Upper lobe of right lung (tissue), 1 donor: ENCODE measurements at regions not wholly inside any gene's neighbourhood (a gene's known extent, or its start where the extent isn't known, plus 50 kb on each side); places are given as distances from the start of the nearest gene placed in this dataset.

Source experiments
- ATAC-seq: fragments of 200-7000 bp; cut with Tn5 transposase; one replicate; pipeline ENCODE4 v1.9.1; 2020; ENCODE audit warnings: mild to moderate bottlenecking, moderate library complexity
- DNase-seq: peaks from one replicate; pipeline ENCODE4 v3.0.0-alpha.2; 2020
- H3K27ac ChIP-seq: fragments of 200-600 bp; one replicate; pipeline ENCODE4 v1.8.0; 2022
- H3K27me3 ChIP-seq: fragments of 200-600 bp; one replicate; pipeline ENCODE4 v1.8.0; 2022; ENCODE audit warnings: mild to moderate bottlenecking
- H3K36me3 ChIP-seq: fragments of 200-600 bp; one replicate; pipeline ENCODE4 v1.8.0; 2022
- H3K4me1 ChIP-seq: fragments of 200-600 bp; one replicate; pipeline ENCODE4 v1.8.0; 2022
- H3K4me3 ChIP-seq: fragments of 200-600 bp; one replicate; pipeline ENCODE4 v1.8.0; 2022; ENCODE audit warnings: mild to moderate bottlenecking
- H3K9me3 ChIP-seq: fragments of 200-600 bp; one replicate; pipeline ENCODE4 v1.8.0; 2022
- CTCF ChIP-seq: fragments of 200-600 bp; IDR thresholded peaks from one replicate; pipeline ENCODE4 v1.8.0; 2022; ENCODE audit warnings: antibody characterized with exemption
- intact Hi-C: fragments of 100-400 bp; cut with DNase I; formaldehyde crosslinking; loops from one replicate; pipeline ENCODE4 v1.11.0; 2022
- donor health status: DM: no; HTN: yes; CAD: no; lungs with severe emphysema.

GRCh38 chr13:44759384-44760360, 183.5 kb upstream of the TSC22D1 start:
- TF ChIP-seq CTCF = no peak
- Histone ChIP-seq H3K4me1 (no peaks in the 10 kb centered on the region), H3K27ac (no peak overlapping the region), H3K4me3 (no peak overlapping the region), H3K27me3 (no peaks in the 10 kb centered on the region), H3K9me3 (no peaks in the 10 kb centered on the region), H3K36me3 (no peaks in the 10 kb centered on the region)
- intact Hi-C loops = no loop called here
- ATAC-seq (peak; percentile 80), DNase-seq (peak; percentile 72)

GRCh38 chr13:44758630-44759383, 182.7 kb upstream of the TSC22D1 start:
- Histone ChIP-seq H3K9me3 (no peaks in the 10 kb centered on the region), H3K36me3 (no peaks in the 10 kb centered on the region), H3K27ac (no peak overlapping the region), H3K27me3 (no peaks in the 10 kb centered on the region), H3K4me1 (no peaks in the 10 kb centered on the region), H3K4me3 (no peak overlapping the region)
- no peak for TF ChIP-seq CTCF
- intact Hi-C loops = no loop called here
- DNase-seq (no peak), ATAC-seq (no peak)

DNA sequence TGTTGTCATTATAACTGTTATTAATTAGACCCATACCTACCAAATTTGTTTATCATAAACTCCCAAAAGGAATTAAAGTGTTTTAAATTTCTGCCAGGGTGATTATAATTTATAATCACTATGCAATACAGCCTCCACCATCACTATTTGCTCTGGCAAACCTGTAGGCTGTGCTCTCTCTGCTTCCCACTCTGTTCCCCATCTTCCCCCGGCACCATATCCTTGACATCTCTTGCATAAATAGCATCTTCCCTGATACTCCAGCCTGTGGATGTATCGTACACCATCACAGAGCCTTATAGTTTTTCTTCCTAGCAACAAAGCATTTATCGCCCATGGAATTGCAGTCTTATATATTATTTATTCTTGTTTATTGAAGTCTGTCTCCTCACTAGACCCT, 181.5 kb upstream of the TSC22D1 start:
- Histone ChIP-seq H3K4me3 (no peak overlapping the region), H3K36me3 (no peaks in the 10 kb centered on the region), H3K4me1 (no peaks in the 10 kb centered on the region), H3K27me3 (no peaks in the 10 kb centered on the region), H3K27ac (no peak overlapping the region), H3K9me3 (no peaks in the 10 kb centered on the region)
- ATAC-seq (no peak), DNase-seq (no peak)
- TF ChIP-seq CTCF = no peak
- intact Hi-C loops = no loop called here

- Histone ChIP-seq H3K36me3 (no peaks in the 10 kb centered on the region), H3K27ac (no peak overlapping the region)
- intact Hi-C loops = no loop called here
Observed at GRCh38 chr13:44756276-44756810, 180.2 kb upstream of the TSC22D1 start.

GRCh38 chr13:44755872-44756271, 179.7 kb upstream of the TSC22D1 start:
- H3K9me3 ChIP-seq = no peaks in the 10 kb centered on the region
- H3K27ac ChIP-seq = no peak overlapping the region
- H3K27me3 ChIP-seq = no peaks in the 10 kb centered on the region
- intact Hi-C loops = no loop called here
- no peak overlapping the region for H3K4me3 ChIP-seq
- H3K36me3 ChIP-seq = no peaks in the 10 kb centered on the region
- no peak for TF ChIP-seq CTCF
- no peak for ATAC-seq
- no peak for DNase-seq
- H3K4me1 ChIP-seq = no peaks in the 10 kb centered on the region

More at GRCh38 chr13:44756276-44756810, 180.2 kb upstream of the TSC22D1 start:
- ATAC-seq (no peak), DNase-seq (no peak)
- no peaks in the 10 kb centered on the region for H3K4me1 ChIP-seq
- no peak for TF ChIP-seq CTCF
- no peaks in the 10 kb centered on the region for H3K27me3 ChIP-seq
- H3K4me3 ChIP-seq = no peak overlapping the region
- H3K9me3 ChIP-seq = no peaks in the 10 kb centered on the region
